ENCODE measurements at regions not wholly inside any gene's neighbourhood (a gene's known extent, or its start where the extent isn't known, plus 50 kb on each side); places are given as distances from the start of the nearest gene placed in this dataset.

- WGBS (ENCODE audit: insufficient coverage): 90% methylated on average over 12 of the region's 12 CpGs
- Mint-ChIP-seq H3K27me3 (peaks cover 29% of the 10 kb centered on the region), H3K27ac (no peak overlapping the region), H3K4me1 (no peaks in the 10 kb centered on the region), H3K9me3 (ENCODE audit: insufficient read depth) (peaks cover 2% of the 10 kb centered on the region), H3K4me3 (no peak overlapping the region)
- no peaks in the 10 kb centered on the region for H3K4me1 ChIP-seq (ENCODE audit: control insufficient read depth in 2 of 2, insufficient read depth in 2 of 2, low read length in 2 of 2)
- H3K27ac ChIP-seq (ENCODE audit: low read length in 2 of 2): no peak overlapping the region
- no peak overlapping the region for H3K4me2 ChIP-seq (replicated peaks; ENCODE audit: low read depth, low read length, poor library complexity, severe bottlenecking)
- H3K79me2 ChIP-seq (ENCODE audit: control insufficient read depth, insufficient read depth, low read length): no peaks in the 10 kb centered on the region
- CTCF ChIA-PET: no interaction called here
- H3K9me3 ChIP-seq (ENCODE audit: control extremely low read depth in 1 of 3, control insufficient read depth in 2 of 3, insufficient read depth in 1 of 3, low read length in 2 of 3): peaks cover 0 to 6% (median 0%) of the 10 kb centered on the region in 3 donors
- peaks cover 0 to 8% (median 0%) of the 10 kb centered on the region in 4 experiments for H3K27me3 ChIP-seq (replicated peaks in 1 of 4; ENCODE audit: control extremely low read depth in 1 of 4, control insufficient read depth in 3 of 4, insufficient read depth in 4 of 4, low read length in 3 of 4)
- H2AFZ ChIP-seq (ENCODE audit: insufficient read depth, low read depth, low read length, poor library complexity, severe bottlenecking): no peak overlapping the region
- intact Hi-C loops (cut with micrococcal nuclease): no loop called here
- no peak overlapping the region for H3K4me3 ChIP-seq (ENCODE audit: control extremely low read depth in 1 of 5, extremely low read depth in 1 of 5, insufficient read depth in 1 of 5, low read depth in 2 of 5, low read length in 4 of 5)
- no peaks in the 10 kb centered on the region for H4K20me1 ChIP-seq (ENCODE audit: control insufficient read depth, insufficient read depth, low read length, poor library complexity, severe bottlenecking)
- ATAC-seq (ENCODE audit: low read depth): no peak
- H3K36me3 ChIP-seq (replicated peaks in 1 of 2; ENCODE audit: control extremely low read depth in 1 of 2, control insufficient read depth in 1 of 2, extremely low read depth in 1 of 2, insufficient read depth in 2 of 2, low read length in 1 of 2): no peaks in the 10 kb centered on the region
- POLR2A ChIA-PET: no interaction called here
- H3K9ac ChIP-seq (ENCODE audit: low read length): no peak overlapping the region
- DNase-seq: no peak
- TF ChIP-seq EZH2 (IDR thresholded peaks at IDR 0.05; ENCODE audit: borderline replicate concordance, insufficient read depth, low read depth, low read length, poor library complexity, severe bottlenecking) (no peak), CTCF (IDR thresholded peaks at IDR 0.05) (no peak)
Observed at GRCh38 chr1:17883662-17884395, 128.7 kb downstream of the ACTL8 start.

DNA sequence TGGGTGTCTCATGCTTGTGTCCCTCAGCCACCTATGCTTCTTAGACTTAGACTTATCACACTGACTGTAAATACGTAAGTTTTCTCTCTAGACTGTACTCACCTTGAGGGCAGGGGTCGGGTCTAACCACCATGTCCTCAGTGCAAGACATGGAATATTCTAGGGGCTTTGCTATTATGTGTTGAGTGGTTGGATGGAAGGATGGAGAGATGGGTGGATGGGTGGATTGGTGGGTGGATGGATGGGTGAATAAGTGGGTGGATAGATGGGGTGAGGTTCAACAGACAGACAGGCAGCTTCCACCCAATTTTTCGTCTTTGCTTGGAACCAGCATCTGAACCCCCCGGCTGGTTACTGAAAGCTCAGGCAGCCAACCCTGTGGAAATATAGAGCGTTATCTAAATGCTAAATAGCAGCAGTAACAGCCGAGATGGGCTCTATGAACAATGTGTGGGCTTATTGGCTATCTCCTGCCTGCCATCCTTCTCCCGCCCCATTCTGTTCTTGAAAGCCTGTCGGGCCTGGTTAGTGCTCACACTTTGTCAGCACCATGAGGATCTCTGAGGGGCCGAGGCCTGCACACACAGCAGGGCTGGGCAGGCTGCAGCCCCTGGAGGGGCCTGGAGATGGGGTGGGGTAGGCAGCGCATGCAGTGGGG lies 130.7 kb downstream of the ACTL8 start:
- ATAC-seq (ENCODE audit: low read depth) (no peak), DNase-seq (no peak)
- Mint-ChIP-seq H3K4me1 (no peaks in the 10 kb centered on the region), H3K9me3 (ENCODE audit: insufficient read depth) (peaks cover 2% of the 10 kb centered on the region), H3K27me3 (peaks cover 30% of the 10 kb centered on the region), H3K27ac (no peak overlapping the region), H3K4me3 (no peak overlapping the region)
- ChIA-PET POLR2A (no interaction called here), CTCF (no interaction called here)
- no peaks in the 10 kb centered on the region for H3K36me3 ChIP-seq (replicated peaks in 1 of 2; ENCODE audit: control extremely low read depth in 1 of 2, control insufficient read depth in 1 of 2, extremely low read depth in 1 of 2, insufficient read depth in 2 of 2, low read length in 1 of 2)
- peaks cover 0 to 6% (median 0%) of the 10 kb centered on the region in 3 donors for H3K9me3 ChIP-seq (ENCODE audit: control extremely low read depth in 1 of 3, control insufficient read depth in 2 of 3, insufficient read depth in 1 of 3, low read length in 2 of 3)
- no peaks in the 10 kb centered on the region for H4K20me1 ChIP-seq (ENCODE audit: control insufficient read depth, insufficient read depth, low read length, poor library complexity, severe bottlenecking)
- H3K4me3 ChIP-seq (ENCODE audit: control extremely low read depth in 1 of 5, extremely low read depth in 1 of 5, insufficient read depth in 1 of 5, low read depth in 2 of 5, low read length in 4 of 5): no peak overlapping the region
- no peaks in the 10 kb centered on the region for H3K4me1 ChIP-seq (ENCODE audit: control insufficient read depth in 2 of 2, insufficient read depth in 2 of 2, low read length in 2 of 2)
- WGBS (ENCODE audit: insufficient coverage): 80% methylated on average over 6 of the region's 10 CpGs
- H3K79me2 ChIP-seq (ENCODE audit: control insufficient read depth, insufficient read depth, low read length): no peaks in the 10 kb centered on the region
- TF ChIP-seq EZH2 (IDR thresholded peaks at IDR 0.05; ENCODE audit: borderline replicate concordance, insufficient read depth, low read depth, low read length, poor library complexity, severe bottlenecking) (no peak), CTCF (IDR thresholded peaks at IDR 0.05) (no peak)
- no peak overlapping the region for H3K27ac ChIP-seq (ENCODE audit: low read length in 2 of 2)
- H3K4me2 ChIP-seq (replicated peaks; ENCODE audit: low read depth, low read length, poor library complexity, severe bottlenecking): no peak overlapping the region
- intact Hi-C loops (cut with micrococcal nuclease): no loop called here
- H2AFZ ChIP-seq (ENCODE audit: insufficient read depth, low read depth, low read length, poor library complexity, severe bottlenecking): no peak overlapping the region
- no peak overlapping the region for H3K9ac ChIP-seq (ENCODE audit: low read length)
- peaks cover 0 to 11% (median 0%) of the 10 kb centered on the region in 4 experiments for H3K27me3 ChIP-seq (replicated peaks in 1 of 4; ENCODE audit: control extremely low read depth in 1 of 4, control insufficient read depth in 3 of 4, insufficient read depth in 4 of 4, low read length in 3 of 4)
